ENCODE measurements at regions not wholly inside any gene's neighbourhood (a gene's known extent, or its start where the extent isn't known, plus 50 kb on each side); places are given as distances from the start of the nearest gene placed in this dataset.
"Not testable (repeated sequence)": the region's sequence is repeated elsewhere in the genome, so short reads cannot be mapped to it uniquely, and the experiment has no call there.

- Histone ChIP-seq H3K27me3 (ENCODE audit: control insufficient read depth in 4 of 4, insufficient read depth in 4 of 4, low read length in 3 of 4) (no peaks in the 10 kb centered on the region), H3K4me3 (ENCODE audit: low read depth in 1 of 3, low read length in 3 of 3) (no peak overlapping the region), H3K9ac (ENCODE audit: low read depth in 1 of 2, low read length in 2 of 2) (no peak overlapping the region), H3K27ac (ENCODE audit: low read depth in 1 of 2, low read length in 2 of 2) (no peak overlapping the region), H3K9me3 (ENCODE audit: control insufficient read depth in 4 of 4, low read length in 3 of 4) (peaks cover 0 to 8% (median 2%) of the 10 kb centered on the region in 4 donors), H3K4me1 (ENCODE audit: control insufficient read depth in 4 of 4, insufficient read depth in 4 of 4, low read length in 3 of 4) (no peaks in the 10 kb centered on the region), H3K36me3 (ENCODE audit: control insufficient read depth in 4 of 4, insufficient read depth in 3 of 4, low read depth in 1 of 4, low read length in 3 of 4) (no peaks in the 10 kb centered on the region)
- TF ChIP-seq, protein P1, sequence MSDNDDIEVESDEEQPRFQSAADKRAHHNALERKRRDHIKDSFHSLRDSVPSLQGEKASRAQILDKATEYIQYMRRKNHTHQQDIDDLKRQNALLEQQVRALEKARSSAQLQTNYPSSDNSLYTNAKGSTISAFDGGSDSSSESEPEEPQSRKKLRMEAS (IDR thresholded peaks at IDR 0.05), result no peak
- TF ChIP-seq ZBTB33 (IDR thresholded peaks at IDR 0.05), result no peak
- TF ChIP-seq, protein P2, sequence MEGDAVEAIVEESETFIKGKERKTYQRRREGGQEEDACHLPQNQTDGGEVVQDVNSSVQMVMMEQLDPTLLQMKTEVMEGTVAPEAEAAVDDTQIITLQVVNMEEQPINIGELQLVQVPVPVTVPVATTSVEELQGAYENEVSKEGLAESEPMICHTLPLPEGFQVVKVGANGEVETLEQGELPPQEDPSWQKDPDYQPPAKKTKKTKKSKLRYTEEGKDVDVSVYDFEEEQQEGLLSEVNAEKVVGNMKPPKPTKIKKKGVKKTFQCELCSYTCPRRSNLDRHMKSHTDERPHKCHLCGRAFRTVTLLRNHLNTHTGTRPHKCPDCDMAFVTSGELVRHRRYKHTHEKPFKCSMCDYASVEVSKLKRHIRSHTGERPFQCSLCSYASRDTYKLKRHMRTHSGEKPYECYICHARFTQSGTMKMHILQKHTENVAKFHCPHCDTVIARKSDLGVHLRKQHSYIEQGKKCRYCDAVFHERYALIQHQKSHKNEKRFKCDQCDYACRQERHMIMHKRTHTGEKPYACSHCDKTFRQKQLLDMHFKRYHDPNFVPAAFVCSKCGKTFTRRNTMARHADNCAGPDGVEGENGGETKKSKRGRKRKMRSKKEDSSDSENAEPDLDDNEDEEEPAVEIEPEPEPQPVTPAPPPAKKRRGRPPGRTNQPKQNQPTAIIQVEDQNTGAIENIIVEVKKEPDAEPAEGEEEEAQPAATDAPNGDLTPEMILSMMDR (IDR thresholded peaks at IDR 0.05; ENCODE audit: low read depth, low read length, missing input control), result no peak
- TF ChIP-seq RAD21 (IDR thresholded peaks at IDR 0.05), result no peak
- TF ChIP-seq HNF4A (conservative IDR thresholded peaks at IDR 0.05), result no peak
- TF ChIP-seq FOXA2 (IDR thresholded peaks at IDR 0.05), result no peak
- no peak for TF ChIP-seq ATF3 (IDR thresholded peaks at IDR 0.05)
- no peak for TF ChIP-seq REST (IDR thresholded peaks at IDR 0.05)
- no peak for TF ChIP-seq NR2F2 (IDR thresholded peaks at IDR 0.05)
- no peak for TF ChIP-seq RXRA (IDR thresholded peaks at IDR 0.05)
- no peak for TF ChIP-seq SP1 (IDR thresholded peaks at IDR 0.05)
- no peak for TF ChIP-seq HNF4G (IDR thresholded peaks at IDR 0.05)
- no peak for TF ChIP-seq YY1 (IDR thresholded peaks at IDR 0.05)
- no peak for DNase-seq (ENCODE audit: low spot score)
- WGBS, result 92% methylated on average over 3 of the region's 3 CpGs
Measured at GRCh38 chr1:189708674-189709073, 769.0 kb downstream of the BRINP3 start.

GRCh38 chr1:189718147-189718795 is 759.4 kb downstream of the BRINP3 start:
- WGBS, result 96% methylated on average over 38 of the region's 38 CpGs
- not testable (repeated sequence) for H3K4me3 ChIP-seq (ENCODE audit: low read depth in 1 of 3, low read length in 3 of 3); DNase-seq (ENCODE audit: low spot score)

More at GRCh38 chr1:189718147-189718795, 759.4 kb downstream of the BRINP3 start:
- not testable (repeated sequence) for H3K9ac ChIP-seq (ENCODE audit: low read depth in 1 of 2, low read length in 2 of 2); H3K9me3 ChIP-seq (ENCODE audit: control insufficient read depth in 4 of 4, low read length in 3 of 4); H3K27me3 ChIP-seq (ENCODE audit: control insufficient read depth in 4 of 4, insufficient read depth in 4 of 4, low read length in 3 of 4); H3K27ac ChIP-seq (ENCODE audit: low read depth in 1 of 2, low read length in 2 of 2); H3K36me3 ChIP-seq (ENCODE audit: control insufficient read depth in 4 of 4, insufficient read depth in 3 of 4, low read depth in 1 of 4, low read length in 3 of 4); H3K4me1 ChIP-seq (ENCODE audit: control insufficient read depth in 4 of 4, insufficient read depth in 4 of 4, low read length in 3 of 4)

All from liver (tissue), 8 donors.